ENCODE measurements at regions not wholly inside any gene's neighbourhood (a gene's known extent, or its start where the extent isn't known, plus 50 kb on each side); places are given as distances from the start of the nearest gene placed in this dataset.
"Not testable (repeated sequence)": the region's sequence is repeated elsewhere in the genome, so short reads cannot be mapped to it uniquely, and the experiment has no call there.

GRCh38 chr3:72080800-72081199 is 295.9 kb upstream of the PROK2 start:
- Histone ChIP-seq H3K27me3 (no peaks in the 10 kb centered on the region), H3K36me3 (no peaks in the 10 kb centered on the region), H3K4me3 (no peak overlapping the region), H3K4me1 (peaks cover 0 to 7% of the 10 kb centered on the region in 2 donors), H3K27ac (no peak overlapping the region), H3K9me3 (peaks cover 0 to 2% of the 10 kb centered on the region in 2 donors)
- TF ChIP-seq POLR2A (IDR thresholded peaks at IDR 0.05) (no peak), CTCF (IDR thresholded peaks at IDR 0.05) (no peak)
- intact Hi-C loops (cut with DNase I; ENCODE audit: low total_unique reads): no loop called here
- DNase-seq: no peak

GRCh38 chr3:72080095-72080494 is 295.1 kb upstream of the PROK2 start:
- H3K27me3 ChIP-seq: no peaks in the 10 kb centered on the region
- H3K4me3 ChIP-seq: no peak overlapping the region
- peaks cover 0 to 2% of the 10 kb centered on the region in 2 donors for H3K9me3 ChIP-seq
- no peak for DNase-seq
- H3K36me3 ChIP-seq: no peaks in the 10 kb centered on the region
- intact Hi-C loops (cut with DNase I; ENCODE audit: low total_unique reads): no loop called here
- H3K27ac ChIP-seq: no peak overlapping the region
- TF ChIP-seq POLR2A (IDR thresholded peaks at IDR 0.05): no peak
- TF ChIP-seq CTCF (IDR thresholded peaks at IDR 0.05): no peak
- H3K4me1 ChIP-seq: peaks cover 0 to 7% of the 10 kb centered on the region in 2 donors

GRCh38 chr3:72079369-72079872 is 294.5 kb upstream of the PROK2 start:
- Histone ChIP-seq H3K4me1 (peaks cover 0 to 7% of the 10 kb centered on the region in 2 donors), H3K36me3 (no peaks in the 10 kb centered on the region), H3K27me3 (no peaks in the 10 kb centered on the region), H3K9me3 (peaks cover 0 to 2% of the 10 kb centered on the region in 2 donors), H3K4me3 (no peak overlapping the region), H3K27ac (no peak overlapping the region)
- no peak for TF ChIP-seq POLR2A (IDR thresholded peaks at IDR 0.05)
- no peak for TF ChIP-seq CTCF (IDR thresholded peaks at IDR 0.05)
- intact Hi-C loops (cut with DNase I; ENCODE audit: low total_unique reads): no loop called here
- no peak for DNase-seq

GRCh38 chr3:72078676-72079368 is 293.9 kb upstream of the PROK2 start:
- Histone ChIP-seq H3K27me3 (no peaks in the 10 kb centered on the region), H3K4me3 (no peak overlapping the region), H3K27ac (no peak overlapping the region), H3K4me1 (peaks cover 0 to 7% of the 10 kb centered on the region in 2 donors), H3K9me3 (peaks cover 0 to 2% of the 10 kb centered on the region in 2 donors), H3K36me3 (no peaks in the 10 kb centered on the region)
- TF ChIP-seq CTCF (IDR thresholded peaks at IDR 0.05): no peak
- no peak for TF ChIP-seq POLR2A (IDR thresholded peaks at IDR 0.05)
- no peak for DNase-seq
- intact Hi-C loops (cut with DNase I; ENCODE audit: low total_unique reads): no loop called here

GRCh38 chr3:72077473-72078259 is 292.7 kb upstream of the PROK2 start:
- no peak overlapping the region for H3K27ac ChIP-seq
- no peak overlapping the region for H3K4me3 ChIP-seq
- peaks cover 0 to 2% of the 10 kb centered on the region in 2 donors for H3K9me3 ChIP-seq
- no peaks in the 10 kb centered on the region for H3K36me3 ChIP-seq
- H3K4me1 ChIP-seq: peaks cover 0 to 7% of the 10 kb centered on the region in 2 donors
- no peaks in the 10 kb centered on the region for H3K27me3 ChIP-seq
- DNase-seq: no peak
- TF ChIP-seq CTCF (IDR thresholded peaks at IDR 0.05) (no peak), POLR2A (IDR thresholded peaks at IDR 0.05) (no peak)
- intact Hi-C loops (cut with DNase I; ENCODE audit: low total_unique reads): no loop called here

GRCh38 chr3:72075848-72076247 is 290.9 kb upstream of the PROK2 start:
- H3K27ac ChIP-seq; H3K36me3 ChIP-seq; H3K4me3 ChIP-seq; H3K4me1 ChIP-seq; H3K27me3 ChIP-seq; H3K9me3 ChIP-seq; DNase-seq; intact Hi-C loops (cut with DNase I; ENCODE audit: low total_unique reads): not testable (repeated sequence)
